ENCODE measurements at regions not wholly inside any gene's neighbourhood (a gene's known extent, or its start where the extent isn't known, plus 50 kb on each side); places are given as distances from the start of the nearest gene placed in this dataset.

- no peak overlapping the region for H3K9ac ChIP-seq (ENCODE audit: low read depth, low read length)
- H3K9me1 ChIP-seq (ENCODE audit: insufficient read depth, low read length), result no peaks in the 10 kb centered on the region
- no peak overlapping the region for H3K14ac ChIP-seq (replicated peaks; ENCODE audit: low read depth, low read length)
- TF ChIP-seq, protein P1, sequence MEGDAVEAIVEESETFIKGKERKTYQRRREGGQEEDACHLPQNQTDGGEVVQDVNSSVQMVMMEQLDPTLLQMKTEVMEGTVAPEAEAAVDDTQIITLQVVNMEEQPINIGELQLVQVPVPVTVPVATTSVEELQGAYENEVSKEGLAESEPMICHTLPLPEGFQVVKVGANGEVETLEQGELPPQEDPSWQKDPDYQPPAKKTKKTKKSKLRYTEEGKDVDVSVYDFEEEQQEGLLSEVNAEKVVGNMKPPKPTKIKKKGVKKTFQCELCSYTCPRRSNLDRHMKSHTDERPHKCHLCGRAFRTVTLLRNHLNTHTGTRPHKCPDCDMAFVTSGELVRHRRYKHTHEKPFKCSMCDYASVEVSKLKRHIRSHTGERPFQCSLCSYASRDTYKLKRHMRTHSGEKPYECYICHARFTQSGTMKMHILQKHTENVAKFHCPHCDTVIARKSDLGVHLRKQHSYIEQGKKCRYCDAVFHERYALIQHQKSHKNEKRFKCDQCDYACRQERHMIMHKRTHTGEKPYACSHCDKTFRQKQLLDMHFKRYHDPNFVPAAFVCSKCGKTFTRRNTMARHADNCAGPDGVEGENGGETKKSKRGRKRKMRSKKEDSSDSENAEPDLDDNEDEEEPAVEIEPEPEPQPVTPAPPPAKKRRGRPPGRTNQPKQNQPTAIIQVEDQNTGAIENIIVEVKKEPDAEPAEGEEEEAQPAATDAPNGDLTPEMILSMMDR (conservative IDR thresholded peaks at IDR 0.05; ENCODE audit: low read depth, low read length), result no peak
- TF ChIP-seq, protein P2, sequence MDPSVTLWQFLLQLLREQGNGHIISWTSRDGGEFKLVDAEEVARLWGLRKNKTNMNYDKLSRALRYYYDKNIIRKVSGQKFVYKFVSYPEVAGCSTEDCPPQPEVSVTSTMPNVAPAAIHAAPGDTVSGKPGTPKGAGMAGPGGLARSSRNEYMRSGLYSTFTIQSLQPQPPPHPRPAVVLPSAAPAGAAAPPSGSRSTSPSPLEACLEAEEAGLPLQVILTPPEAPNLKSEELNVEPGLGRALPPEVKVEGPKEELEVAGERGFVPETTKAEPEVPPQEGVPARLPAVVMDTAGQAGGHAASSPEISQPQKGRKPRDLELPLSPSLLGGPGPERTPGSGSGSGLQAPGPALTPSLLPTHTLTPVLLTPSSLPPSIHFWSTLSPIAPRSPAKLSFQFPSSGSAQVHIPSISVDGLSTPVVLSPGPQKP (IDR thresholded peaks at IDR 0.05; ENCODE audit: borderline replicate concordance, low read depth, low read length), result no peak
- TF ChIP-seq MAZ (IDR thresholded peaks at IDR 0.05; ENCODE audit: borderline replicate concordance, low read depth, low read length) (no peak), BHLHE40 (IDR thresholded peaks at IDR 0.05; ENCODE audit: low read depth, low read length) (no peak), MAFK (IDR thresholded peaks at IDR 0.05; ENCODE audit: low read depth, low read length) (no peak), NFE2L2 (IDR thresholded peaks at IDR 0.05; ENCODE audit: low read depth, low read length) (no peak), CHD1 (IDR thresholded peaks at IDR 0.05; ENCODE audit: low read depth, low read length) (no peak), MXI1 (IDR thresholded peaks at IDR 0.05; ENCODE audit: borderline replicate concordance, low read depth, low read length) (no peak), POLR2A (IDR thresholded peaks at IDR 0.05; ENCODE audit: low read depth, low read length) (no peak), RCOR1 (IDR thresholded peaks at IDR 0.05; ENCODE audit: insufficient replicate concordance, low read length) (no peak), SMC3 (IDR thresholded peaks at IDR 0.05; ENCODE audit: low read depth, low read length) (no peak), CEBPB (IDR thresholded peaks at IDR 0.05; ENCODE audit: low read depth, low read length) (no peak), RAD21 (IDR thresholded peaks at IDR 0.05; ENCODE audit: low read length) (no peak)
- TF ChIP-seq, protein P3, sequence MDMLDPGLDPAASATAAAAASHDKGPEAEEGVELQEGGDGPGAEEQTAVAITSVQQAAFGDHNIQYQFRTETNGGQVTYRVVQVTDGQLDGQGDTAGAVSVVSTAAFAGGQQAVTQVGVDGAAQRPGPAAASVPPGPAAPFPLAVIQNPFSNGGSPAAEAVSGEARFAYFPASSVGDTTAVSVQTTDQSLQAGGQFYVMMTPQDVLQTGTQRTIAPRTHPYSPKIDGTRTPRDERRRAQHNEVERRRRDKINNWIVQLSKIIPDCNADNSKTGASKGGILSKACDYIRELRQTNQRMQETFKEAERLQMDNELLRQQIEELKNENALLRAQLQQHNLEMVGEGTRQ (IDR thresholded peaks at IDR 0.05; ENCODE audit: low read depth, low read length), result no peak
- DNase-seq (no peak), ATAC-seq (ENCODE audit: low read depth) (no peak)
- no peaks in the 10 kb centered on the region for H3K27me3 ChIP-seq (ENCODE audit: control insufficient read depth, insufficient read depth, low read length)
- H3K56ac ChIP-seq (ENCODE audit: extremely low read depth, insufficient read depth, low read length), result no peak overlapping the region
- no peak overlapping the region for H2BK120ac ChIP-seq (ENCODE audit: low read depth, low read length)
- H2BK15ac ChIP-seq (ENCODE audit: low read depth, low read length), result no peak overlapping the region
- WGBS, 2 experiments (ENCODE audit: extremely low coverage in 2 of 2, insufficient read length in 1 of 2), result 50% methylated on average over 1 of the region's 2 CpGs; no CpG with 5 or more reads in 1 of the 2 experiments
- H2AK9ac ChIP-seq (replicated peaks; ENCODE audit: low read depth, low read length, poor library complexity), result no peak overlapping the region
- H4K20me1 ChIP-seq (ENCODE audit: insufficient read depth, low read length), result no peaks in the 10 kb centered on the region
- H3K4me1 ChIP-seq (ENCODE audit: control insufficient read depth, insufficient read depth, low read length), result no peaks in the 10 kb centered on the region
- H2AK5ac ChIP-seq (ENCODE audit: low read depth, low read length), result no peak overlapping the region
- no peak overlapping the region for H3K4me2 ChIP-seq (ENCODE audit: low read depth, low read length)
- no peak overlapping the region for H4K8ac ChIP-seq (ENCODE audit: low read depth in 2 of 2, low read length in 2 of 2)
- H3K4ac ChIP-seq (ENCODE audit: low read depth, low read length), result no peak overlapping the region
- dilution Hi-C loops (cut with HindIII; ENCODE audit: low sequenced_read_pairs, unreplicated experiment) (no loop called here), in situ Hi-C loops (cut with MboI; ENCODE audit: low sequenced_read_pairs) (no loop called here), intact Hi-C loops (cut with micrococcal nuclease) (no loop called here)
- no peak overlapping the region for H3K23ac ChIP-seq (ENCODE audit: low read depth, low read length)
- ChIA-PET CTCF (no interaction called here), POLR2A (ENCODE audit: unreplicated experiment) (no interaction called here)
- no peaks in the 10 kb centered on the region for H3K36me3 ChIP-seq (ENCODE audit: control insufficient read depth, insufficient read depth, low read length)
- no peak overlapping the region for H4K5ac ChIP-seq (ENCODE audit: low read depth, low read length)
- no peaks in the 10 kb centered on the region for H3K9me3 ChIP-seq (ENCODE audit: control insufficient read depth, insufficient read depth, low read length)
- H3K79me1 ChIP-seq (ENCODE audit: low read depth in 1 of 2, low read length in 2 of 2), result no peaks in the 10 kb centered on the region
- no peak overlapping the region for H3K18ac ChIP-seq (ENCODE audit: low read depth, low read length)
- no peak overlapping the region for H2AFZ ChIP-seq (replicated peaks; ENCODE audit: low read length, poor library complexity)
- no peak overlapping the region for H3K27ac ChIP-seq (ENCODE audit: insufficient read depth, low read length)
- no TSS peak for BruUV-seq (replicated peaks)
- no peak overlapping the region for H3K4me3 ChIP-seq (ENCODE audit: insufficient read depth, low read depth, low read length)
- no peak overlapping the region for H2BK20ac ChIP-seq (ENCODE audit: low read depth, low read length)
- H2BK5ac ChIP-seq (ENCODE audit: low read depth, low read length, poor library complexity, severe bottlenecking), result no peak overlapping the region
- no peak overlapping the region for H4K91ac ChIP-seq (ENCODE audit: insufficient read depth, low read depth, low read length)
Observed at GRCh38 chr14:42687421-42687820, 1080.7 kb downstream of the LRFN5 start.
